ENCODE measurements at regions not wholly inside any gene's neighbourhood (a gene's known extent, or its start where the extent isn't known, plus 50 kb on each side); places are given as distances from the start of the nearest gene placed in this dataset.

DNA sequence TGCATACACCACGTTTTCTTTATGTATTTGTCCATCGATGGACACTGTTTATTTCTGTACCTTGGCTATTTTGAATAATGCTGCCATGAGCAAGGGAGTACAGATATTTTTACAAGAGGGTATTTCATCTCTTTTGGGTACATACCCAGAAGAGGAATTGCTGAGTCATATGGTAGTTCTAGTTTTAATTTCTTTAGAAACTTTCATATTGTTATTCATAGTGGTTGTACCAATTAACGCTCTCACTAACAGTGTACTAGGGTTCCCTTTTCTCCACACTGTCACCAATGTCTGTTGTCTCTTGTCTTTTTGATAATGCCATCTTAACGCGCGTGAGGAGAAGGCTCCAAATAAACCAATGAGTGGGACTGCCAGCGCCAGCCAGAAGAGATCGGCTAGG, 257.6 kb upstream of the EDIL3 start:
- Histone ChIP-seq H3K9me2 (ENCODE audit: insufficient read depth) (no peaks in the 10 kb centered on the region), H3K36me3 (ENCODE audit: control insufficient read depth in 1 of 2, insufficient read depth in 2 of 2, low read length in 2 of 2) (no peaks in the 10 kb centered on the region), H3K79me2 (ENCODE audit: insufficient read depth, low read length) (no peaks in the 10 kb centered on the region), H3K4me1 (ENCODE audit: control insufficient read depth in 1 of 2, insufficient read depth in 2 of 2, low read length in 2 of 2) (no peaks in the 10 kb centered on the region), H3K27me3 (ENCODE audit: insufficient read depth, low read length) (no peaks in the 10 kb centered on the region), H3K4me3 (replicated peaks in 1 of 2; ENCODE audit: low read depth in 1 of 2, low read length in 2 of 2) (no peak overlapping the region), H3K9me3 (ENCODE audit: control insufficient read depth in 1 of 2, insufficient read depth in 1 of 2, low read depth in 1 of 2, low read length in 2 of 2) (no peaks in the 10 kb centered on the region), H3K9ac (ENCODE audit: low read length) (no peak overlapping the region), H3K4me2 (ENCODE audit: low read length) (no peak overlapping the region), H2AFZ (ENCODE audit: low read depth, low read length, poor library complexity, severe bottlenecking) (no peak overlapping the region), H3K27ac (ENCODE audit: low read depth, low read length) (no peak overlapping the region), H4K20me1 (ENCODE audit: insufficient read depth) (no peaks in the 10 kb centered on the region)
- no peak for DNase-seq (ENCODE audit: low read depth, low spot score)
- TF ChIP-seq POLR2A (IDR thresholded peaks at IDR 0.05; ENCODE audit: borderline replicate concordance, extremely low read depth, insufficient read depth, insufficient read length) (no peak), ZFX (IDR thresholded peaks at IDR 0.05) (no peak), JUND (IDR thresholded peaks at IDR 0.05) (no peak), POLR2AphosphoS5 (IDR thresholded peaks at IDR 0.05; ENCODE audit: low read depth, low read length) (no peak), CEBPB (IDR thresholded peaks at IDR 0.05; ENCODE audit: low read depth) (no peak), TCF7L2 (IDR thresholded peaks at IDR 0.05; ENCODE audit: borderline replicate concordance, extremely low read depth, insufficient read depth, insufficient read length) (no peak)
- TF ChIP-seq, protein P1, sequence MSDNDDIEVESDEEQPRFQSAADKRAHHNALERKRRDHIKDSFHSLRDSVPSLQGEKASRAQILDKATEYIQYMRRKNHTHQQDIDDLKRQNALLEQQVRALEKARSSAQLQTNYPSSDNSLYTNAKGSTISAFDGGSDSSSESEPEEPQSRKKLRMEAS (IDR thresholded peaks at IDR 0.05): no peak
- intact Hi-C loops (cut with micrococcal nuclease): no loop called here
- no peak for ATAC-seq
- ChIA-PET RAD21 (ENCODE audit: low non-redundant PET in 1 of 2, low total read pairs in 2 of 2, uncharacterized antibody in 2 of 2, unreplicated experiment in 2 of 2) (no interaction called here), POLR2A (no interaction called here), CTCF (no interaction called here)
- BruUV-seq (replicated peaks): no TSS peak

DNA sequence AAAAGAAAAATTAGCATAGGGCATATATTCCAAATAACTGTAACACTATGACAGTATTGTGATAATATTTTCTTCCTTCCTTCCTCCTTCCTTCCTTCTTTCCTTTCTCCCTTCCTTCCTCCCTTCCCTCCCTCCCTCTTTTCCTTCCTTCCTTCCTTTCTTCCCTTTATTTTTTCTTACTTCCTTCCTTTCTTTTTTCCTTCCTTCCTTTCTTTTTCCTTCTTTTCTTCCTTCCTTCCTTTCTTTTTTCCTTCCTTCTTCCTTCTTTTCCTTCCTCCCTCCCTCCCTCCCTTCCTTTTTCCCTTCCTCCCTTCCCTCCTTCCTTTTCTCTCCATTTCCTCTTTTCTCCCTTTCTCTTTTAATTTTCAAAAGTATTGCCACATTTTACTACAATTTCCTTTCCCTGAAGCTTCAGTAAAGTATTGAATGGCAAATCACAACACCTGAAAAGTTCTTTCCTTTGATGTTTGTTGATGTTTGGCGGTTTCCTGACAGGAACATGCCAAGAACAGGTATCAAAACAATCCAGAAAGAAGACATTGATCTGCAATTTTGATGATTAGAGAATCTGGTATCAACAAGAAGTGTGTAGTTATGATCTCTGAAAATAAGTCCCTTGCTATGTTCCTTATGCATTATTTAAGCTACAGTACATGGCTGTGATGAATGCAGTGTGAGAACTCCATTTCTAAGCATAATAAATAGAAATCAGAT, 253.1 kb upstream of the EDIL3 start:
- intact Hi-C loops (cut with micrococcal nuclease): no loop called here
- ATAC-seq (no peak), DNase-seq (ENCODE audit: low read depth, low spot score) (no peak)
- no peak overlapping the region for H3K27ac ChIP-seq (ENCODE audit: low read depth, low read length)
- H3K27me3 ChIP-seq (ENCODE audit: insufficient read depth, low read length): no peaks in the 10 kb centered on the region
- H3K9ac ChIP-seq (ENCODE audit: low read length): no peak overlapping the region
- no peaks in the 10 kb centered on the region for H3K36me3 ChIP-seq (ENCODE audit: control insufficient read depth in 1 of 2, insufficient read depth in 2 of 2, low read length in 2 of 2)
- no peaks in the 10 kb centered on the region for H4K20me1 ChIP-seq (ENCODE audit: insufficient read depth)
- H3K4me2 ChIP-seq (ENCODE audit: low read length): no peak overlapping the region
- H3K79me2 ChIP-seq (ENCODE audit: insufficient read depth, low read length): no peaks in the 10 kb centered on the region
- no peaks in the 10 kb centered on the region for H3K9me2 ChIP-seq (ENCODE audit: insufficient read depth)
- ChIA-PET RAD21 (ENCODE audit: low non-redundant PET in 1 of 2, low total read pairs in 2 of 2, uncharacterized antibody in 2 of 2, unreplicated experiment in 2 of 2) (no interaction called here), POLR2A (no interaction called here), CTCF (no interaction called here)
- no peak overlapping the region for H2AFZ ChIP-seq (ENCODE audit: low read depth, low read length, poor library complexity, severe bottlenecking)
- H3K4me3 ChIP-seq (replicated peaks in 1 of 2; ENCODE audit: low read depth in 1 of 2, low read length in 2 of 2): no peak overlapping the region
- no TSS peak for BruUV-seq (replicated peaks)
- H3K4me1 ChIP-seq (ENCODE audit: control insufficient read depth in 1 of 2, insufficient read depth in 2 of 2, low read length in 2 of 2): peaks cover 0 to 4% of the 10 kb centered on the region in 2 experiments; a peak in 2 of 4 replicates
- no peaks in the 10 kb centered on the region for H3K9me3 ChIP-seq (ENCODE audit: control insufficient read depth in 1 of 2, insufficient read depth in 1 of 2, low read depth in 1 of 2, low read length in 2 of 2)
- TF ChIP-seq EGR1 (IDR thresholded peaks at IDR 0.05; ENCODE audit: low read depth): no peak
- TF ChIP-seq, protein P2, sequence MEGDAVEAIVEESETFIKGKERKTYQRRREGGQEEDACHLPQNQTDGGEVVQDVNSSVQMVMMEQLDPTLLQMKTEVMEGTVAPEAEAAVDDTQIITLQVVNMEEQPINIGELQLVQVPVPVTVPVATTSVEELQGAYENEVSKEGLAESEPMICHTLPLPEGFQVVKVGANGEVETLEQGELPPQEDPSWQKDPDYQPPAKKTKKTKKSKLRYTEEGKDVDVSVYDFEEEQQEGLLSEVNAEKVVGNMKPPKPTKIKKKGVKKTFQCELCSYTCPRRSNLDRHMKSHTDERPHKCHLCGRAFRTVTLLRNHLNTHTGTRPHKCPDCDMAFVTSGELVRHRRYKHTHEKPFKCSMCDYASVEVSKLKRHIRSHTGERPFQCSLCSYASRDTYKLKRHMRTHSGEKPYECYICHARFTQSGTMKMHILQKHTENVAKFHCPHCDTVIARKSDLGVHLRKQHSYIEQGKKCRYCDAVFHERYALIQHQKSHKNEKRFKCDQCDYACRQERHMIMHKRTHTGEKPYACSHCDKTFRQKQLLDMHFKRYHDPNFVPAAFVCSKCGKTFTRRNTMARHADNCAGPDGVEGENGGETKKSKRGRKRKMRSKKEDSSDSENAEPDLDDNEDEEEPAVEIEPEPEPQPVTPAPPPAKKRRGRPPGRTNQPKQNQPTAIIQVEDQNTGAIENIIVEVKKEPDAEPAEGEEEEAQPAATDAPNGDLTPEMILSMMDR (IDR thresholded peaks at IDR 0.05 in 2 of 3, conservative IDR thresholded peaks at IDR 0.05 in 1 of 3; ENCODE audit: borderline replicate concordance in 1 of 3, insufficient read depth in 1 of 3, low read depth in 2 of 3, low read length in 2 of 3): no peak
- no peak for TF ChIP-seq JUND (IDR thresholded peaks at IDR 0.05)
- TF ChIP-seq, protein P3, sequence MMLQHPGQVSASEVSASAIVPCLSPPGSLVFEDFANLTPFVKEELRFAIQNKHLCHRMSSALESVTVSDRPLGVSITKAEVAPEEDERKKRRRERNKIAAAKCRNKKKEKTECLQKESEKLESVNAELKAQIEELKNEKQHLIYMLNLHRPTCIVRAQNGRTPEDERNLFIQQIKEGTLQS (IDR thresholded peaks at IDR 0.05): no peak
- TF ChIP-seq POLR2A (IDR thresholded peaks at IDR 0.05; ENCODE audit: borderline replicate concordance, extremely low read depth, insufficient read depth, insufficient read length): no peak
- TF ChIP-seq CBX3 (IDR thresholded peaks at IDR 0.05; ENCODE audit: low read depth): no peak
- no peak for TF ChIP-seq TCF7L2 (IDR thresholded peaks at IDR 0.05; ENCODE audit: borderline replicate concordance, extremely low read depth, insufficient read depth, insufficient read length)
- no peak for TF ChIP-seq SRF (IDR thresholded peaks at IDR 0.05; ENCODE audit: low read depth)
- no peak for TF ChIP-seq EZH2 (IDR thresholded peaks at IDR 0.05)
- TF ChIP-seq YY1 (IDR thresholded peaks at IDR 0.05; ENCODE audit: extremely low read depth, insufficient replicate concordance, low read depth, low read length): no peak
- TF ChIP-seq, protein P4, sequence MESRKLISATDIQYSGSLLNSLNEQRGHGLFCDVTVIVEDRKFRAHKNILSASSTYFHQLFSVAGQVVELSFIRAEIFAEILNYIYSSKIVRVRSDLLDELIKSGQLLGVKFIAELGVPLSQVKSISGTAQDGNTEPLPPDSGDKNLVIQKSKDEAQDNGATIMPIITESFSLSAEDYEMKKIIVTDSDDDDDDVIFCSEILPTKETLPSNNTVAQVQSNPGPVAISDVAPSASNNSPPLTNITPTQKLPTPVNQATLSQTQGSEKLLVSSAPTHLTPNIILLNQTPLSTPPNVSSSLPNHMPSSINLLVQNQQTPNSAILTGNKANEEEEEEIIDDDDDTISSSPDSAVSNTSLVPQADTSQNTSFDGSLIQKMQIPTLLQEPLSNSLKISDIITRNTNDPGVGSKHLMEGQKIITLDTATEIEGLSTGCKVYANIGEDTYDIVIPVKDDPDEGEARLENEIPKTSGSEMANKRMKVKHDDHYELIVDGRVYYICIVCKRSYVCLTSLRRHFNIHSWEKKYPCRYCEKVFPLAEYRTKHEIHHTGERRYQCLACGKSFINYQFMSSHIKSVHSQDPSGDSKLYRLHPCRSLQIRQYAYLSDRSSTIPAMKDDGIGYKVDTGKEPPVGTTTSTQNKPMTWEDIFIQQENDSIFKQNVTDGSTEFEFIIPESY (IDR thresholded peaks at IDR 0.05; ENCODE audit: extremely low read depth, insufficient replicate concordance, low read length): no peak
- no peak for TF ChIP-seq SIN3A (IDR thresholded peaks at IDR 0.05; ENCODE audit: low read depth)
- no peak for TF ChIP-seq ZNF274 (IDR thresholded peaks at IDR 0.05; ENCODE audit: low read depth, low read length)

Measured in HCT116 (cell line).